SU-DHL-6 (cell line): ENCODE measurements at regions not wholly inside any gene's neighbourhood (a gene's known extent, or its start where the extent isn't known, plus 50 kb on each side); places are given as distances from the start of the nearest gene placed in this dataset.

Experiments used
- CTCF ChIP-seq: fragments of 200-600 bp; sonication (generic); IDR thresholded peaks from one replicate; pipeline ENCODE4 v1.5.1; 2017; ENCODE audit warnings: antibody characterized with exemption, mild to moderate bottlenecking, low read length, moderate library complexity; ENCODE audit not compliant: insufficient read depth, poor library complexity, severe bottlenecking
- EZH2phosphoT487 ChIP-seq: fragments of 200-600 bp; sonication (generic), shearing (Covaris generic); conservative IDR thresholded peaks from 2 replicates; pipeline ENCODE4 v1.6.1; 2018; ENCODE audit warnings: mild to moderate bottlenecking, antibody characterized with exemption, low read length, moderate library complexity, mixed read lengths

DNA sequence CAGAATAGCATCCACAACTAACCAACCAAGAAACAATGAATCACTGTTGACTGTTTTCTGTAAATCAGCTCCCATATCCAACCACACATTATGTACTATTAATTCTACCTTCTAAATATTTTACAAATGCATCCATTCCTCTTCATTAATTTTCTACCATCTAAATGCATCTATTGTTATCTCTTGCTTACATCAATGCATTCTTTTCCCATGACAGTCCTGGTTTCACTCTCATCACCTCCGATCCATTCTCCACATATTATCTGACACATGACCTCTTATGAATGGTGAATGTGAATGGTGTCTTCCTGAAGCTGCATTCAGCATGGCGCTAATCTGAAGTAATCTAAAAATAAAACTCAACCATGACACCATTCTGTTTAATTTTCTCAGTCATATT is 153.8 kb upstream of the CALCR start:
- TF ChIP-seq CTCF = no peak
- TF ChIP-seq EZH2phosphoT487 = no peak
